CD14-positive monocyte (primary cell): ENCODE measurements at regions not wholly inside any gene's neighbourhood (a gene's known extent, or its start where the extent isn't known, plus 50 kb on each side); places are given as distances from the start of the nearest gene placed in this dataset.

Experiments used
- DNase-seq, 3 donors: peaks; one replicate each; pipeline ENCODE4 v3.0.0-alpha.2; 2011 to 2022
- H2AFZ ChIP-seq: 2 replicates; pipeline ENCODE4 v1.6.0; 2012; ENCODE audit warnings: mild to moderate bottlenecking, low read depth, low read length, inconsistent platforms; ENCODE audit not compliant: insufficient read depth, poor library complexity, severe bottlenecking
- H3K27ac ChIP-seq, 2 donors: 1 replicate in 1 of 2; 2 replicates in 1 of 2; pipeline ENCODE4 v1.5.1; 2012 to 2013; ENCODE audit warnings: low read length in 2 of 2, control low read depth in 1 of 2, inconsistent platforms in 1 of 2, low read depth in 1 of 2, mild to moderate bottlenecking in 1 of 2
- H3K27me3 ChIP-seq, 2 donors: one replicate each; pipeline versions ENCODE4 v1.6.0 to v1.6.1; 2011 to 2013; ENCODE audit warnings: low read length in 2 of 2; ENCODE audit not compliant: control insufficient read depth in 2 of 2, insufficient read depth in 2 of 2
- H3K36me3 ChIP-seq, 2 donors: replicated peaks in 1 of 2; 1 replicate in 1 of 2; 2 replicates in 1 of 2; pipeline versions ENCODE4 v1.5.1 to v1.6.1; 2012 to 2013; ENCODE audit warnings: low read length in 2 of 2, control low read depth in 1 of 2, inconsistent platforms in 1 of 2, mild to moderate bottlenecking in 1 of 2; ENCODE audit not compliant: insufficient read depth in 2 of 2, control insufficient read depth in 1 of 2
- H3K4me1 ChIP-seq, 2 donors: 1 replicate in 1 of 2; 2 replicates in 1 of 2; pipeline versions ENCODE4 v1.5.1 to v1.6.1; 2012 to 2013; ENCODE audit warnings: low read length in 2 of 2, control low read depth in 1 of 2, inconsistent platforms in 1 of 2, mild to moderate bottlenecking in 1 of 2, moderate library complexity in 1 of 2; ENCODE audit not compliant: insufficient read depth in 2 of 2, control insufficient read depth in 1 of 2
- H3K4me2 ChIP-seq: replicated peaks from 2 replicates; pipeline ENCODE3; 2012; ENCODE audit warnings: low read length, moderate library complexity, mild to moderate bottlenecking; ENCODE audit not compliant: poor library complexity, severe bottlenecking; ENCODE audit errors: extremely low read depth
- H3K4me3 ChIP-seq, 3 experiments: fragments of 200-600 bp in 1 of 3; sonication (generic) in 1 of 3; replicated peaks in 1 of 3; 1 replicate in 2 of 3; 2 replicates in 1 of 3; pipeline ENCODE4 v1.5.1; 2011 to 2013; ENCODE audit warnings: low read length in 3 of 3, mild to moderate bottlenecking in 3 of 3, control low read depth in 2 of 3, low read depth in 2 of 3, inconsistent platforms in 1 of 3, moderate library complexity in 1 of 3
- H3K79me2 ChIP-seq: 2 replicates; pipeline ENCODE4 v1.6.0; 2012; ENCODE audit warnings: mild to moderate bottlenecking, control low read depth, inconsistent platforms, low read length, moderate library complexity; ENCODE audit not compliant: insufficient read depth
- H3K9ac ChIP-seq: 2 replicates; pipeline ENCODE4 v1.6.0; 2017; ENCODE audit warnings: low read length, mild to moderate bottlenecking; ENCODE audit not compliant: insufficient read depth, poor library complexity, severe bottlenecking
- H3K9me3 ChIP-seq, 2 donors: replicated peaks in 1 of 2; 1 replicate in 1 of 2; 2 replicates in 1 of 2; pipeline versions ENCODE4 v1.5.1 to v1.6.1; 2012 to 2013; ENCODE audit warnings: low read length in 2 of 2, control low read depth in 1 of 2; ENCODE audit not compliant: control insufficient read depth in 1 of 2, insufficient read depth in 1 of 2
- H4K20me1 ChIP-seq: 2 replicates; pipeline ENCODE4 v1.6.0; 2012; ENCODE audit warnings: mild to moderate bottlenecking, low read length, control low read depth, moderate library complexity; ENCODE audit not compliant: insufficient read depth
- H3K27ac Mint-ChIP-seq, 7 donors: one replicate each; pipeline ENCODE4 v1.8.0; 2020; ENCODE audit warnings: mild to moderate bottlenecking in 7 of 7, mixed read lengths in 7 of 7, moderate library complexity in 6 of 7, inconsistent platforms in 2 of 7
- H3K27me3 Mint-ChIP-seq, 3 donors: one replicate each; pipeline ENCODE4 v1.8.0; 2021 to 2022; ENCODE audit warnings: low read depth in 3 of 3, mild to moderate bottlenecking in 3 of 3, mixed read lengths in 3 of 3, moderate library complexity in 3 of 3, inconsistent platforms in 1 of 3
- H3K36me3 Mint-ChIP-seq, 2 donors: one replicate each; pipeline ENCODE4 v1.8.0; 2020; ENCODE audit warnings: mixed read lengths in 2 of 2, inconsistent platforms in 1 of 2, mild to moderate bottlenecking in 1 of 2
- H3K4me1 Mint-ChIP-seq: one replicate; pipeline ENCODE4 v1.8.0; 2020; ENCODE audit warnings: mild to moderate bottlenecking, mixed read lengths
- H3K4me3 Mint-ChIP-seq, 2 donors: one replicate each; pipeline ENCODE4 v1.8.0; 2020; ENCODE audit warnings: mild to moderate bottlenecking in 2 of 2, mixed read lengths in 2 of 2, moderate library complexity in 1 of 2
- H3K9me3 Mint-ChIP-seq, 7 donors: one replicate each; pipeline ENCODE4 v1.8.0; 2020 to 2022; ENCODE audit warnings: mixed read lengths in 7 of 7, mild to moderate bottlenecking in 6 of 7, moderate library complexity in 6 of 7, inconsistent platforms in 2 of 7
- WGBS: methylation state at CpG from one replicate; pipeline ENCODE4 v1.1.5; 2013; ENCODE audit warnings: missing lambda C conversion rate; ENCODE audit not compliant: insufficient coverage; 5-methylcytosine and 5-hydroxymethylcytosine counted together
- intact Hi-C, 2 donors: fragments of 100-400 bp; cut with micrococcal nuclease; formaldehyde crosslinking; loops; one replicate each; pipeline versions ENCODE4 v1.15.0 to v1.15.1; 2023
- TF ChIP-seq, protein P1 (sequence below): fragments of 200-600 bp; IDR thresholded peaks from one replicate; pipeline ENCODE4 v1.8.0; 2022; ENCODE audit warnings: antibody characterized with exemption, mild to moderate bottlenecking

DNA sequence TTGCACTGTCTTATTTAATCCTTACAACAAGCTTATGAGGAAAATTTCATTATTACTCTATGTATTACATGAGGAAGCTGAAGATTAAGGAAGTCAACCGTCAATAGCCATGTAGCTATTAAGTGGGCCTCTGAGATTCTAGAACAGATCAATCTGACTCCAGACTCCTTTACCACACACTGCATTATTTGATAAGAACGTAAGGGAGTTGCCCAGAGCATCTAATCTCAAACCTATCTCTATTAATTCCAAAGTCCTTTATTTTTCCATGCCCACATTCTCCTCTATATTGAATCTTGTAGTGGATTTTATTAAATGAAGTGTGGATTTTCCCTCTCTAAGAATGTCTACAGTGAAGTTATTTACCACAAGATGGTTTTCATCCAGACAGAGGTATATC, 118.2 kb upstream of the MTAP start:
- H2AFZ ChIP-seq: no peak overlapping the region
- TF ChIP-seq, protein P1, sequence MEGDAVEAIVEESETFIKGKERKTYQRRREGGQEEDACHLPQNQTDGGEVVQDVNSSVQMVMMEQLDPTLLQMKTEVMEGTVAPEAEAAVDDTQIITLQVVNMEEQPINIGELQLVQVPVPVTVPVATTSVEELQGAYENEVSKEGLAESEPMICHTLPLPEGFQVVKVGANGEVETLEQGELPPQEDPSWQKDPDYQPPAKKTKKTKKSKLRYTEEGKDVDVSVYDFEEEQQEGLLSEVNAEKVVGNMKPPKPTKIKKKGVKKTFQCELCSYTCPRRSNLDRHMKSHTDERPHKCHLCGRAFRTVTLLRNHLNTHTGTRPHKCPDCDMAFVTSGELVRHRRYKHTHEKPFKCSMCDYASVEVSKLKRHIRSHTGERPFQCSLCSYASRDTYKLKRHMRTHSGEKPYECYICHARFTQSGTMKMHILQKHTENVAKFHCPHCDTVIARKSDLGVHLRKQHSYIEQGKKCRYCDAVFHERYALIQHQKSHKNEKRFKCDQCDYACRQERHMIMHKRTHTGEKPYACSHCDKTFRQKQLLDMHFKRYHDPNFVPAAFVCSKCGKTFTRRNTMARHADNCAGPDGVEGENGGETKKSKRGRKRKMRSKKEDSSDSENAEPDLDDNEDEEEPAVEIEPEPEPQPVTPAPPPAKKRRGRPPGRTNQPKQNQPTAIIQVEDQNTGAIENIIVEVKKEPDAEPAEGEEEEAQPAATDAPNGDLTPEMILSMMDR: no peak
- no peak overlapping the region for H3K9ac ChIP-seq
- no peaks in the 10 kb centered on the region for H3K4me1 Mint-ChIP-seq
- no peaks in the 10 kb centered on the region for H3K4me1 ChIP-seq
- H3K4me2 ChIP-seq: no peak overlapping the region
- no CpG with 5 or more reads among the region's 2 CpGs for WGBS
- H4K20me1 ChIP-seq: no peaks in the 10 kb centered on the region
- intact Hi-C loops: no loop called here
- H3K27me3 ChIP-seq: peaks cover 0 to 7% of the 10 kb centered on the region in 2 donors
- no peaks in the 10 kb centered on the region for H3K36me3 Mint-ChIP-seq
- no peaks in the 10 kb centered on the region for H3K9me3 ChIP-seq
- H3K4me3 ChIP-seq: no peak overlapping the region
- H3K27ac Mint-ChIP-seq: no peak overlapping the region
- no peaks in the 10 kb centered on the region for H3K79me2 ChIP-seq
- H3K36me3 ChIP-seq: no peaks in the 10 kb centered on the region
- DNase-seq: no peak
- H3K4me3 Mint-ChIP-seq: no peak overlapping the region
- no peak overlapping the region for H3K27ac ChIP-seq
- peaks cover 0 to 3% (median 2%) of the 10 kb centered on the region in 3 donors for H3K27me3 Mint-ChIP-seq
- no peaks in the 10 kb centered on the region for H3K9me3 Mint-ChIP-seq

- peaks cover 0 to 3% (median 2%) of the 10 kb centered on the region in 3 donors for H3K27me3 Mint-ChIP-seq
Measured at GRCh38 chr9:21684831-21685362, 117.5 kb upstream of the MTAP start.

More at GRCh38 chr9:21684831-21685362, 117.5 kb upstream of the MTAP start:
- Mint-ChIP-seq H3K9me3 (no peaks in the 10 kb centered on the region), H3K4me1 (no peaks in the 10 kb centered on the region), H3K27ac (no peak overlapping the region), H3K4me3 (no peak overlapping the region), H3K36me3 (no peaks in the 10 kb centered on the region)
- no peaks in the 10 kb centered on the region for H3K79me2 ChIP-seq
- no peak overlapping the region for H3K27ac ChIP-seq
- WGBS: 100% methylated on average over 1 of the region's 2 CpGs
- no peaks in the 10 kb centered on the region for H3K9me3 ChIP-seq
- H3K4me1 ChIP-seq: no peaks in the 10 kb centered on the region
- no peak overlapping the region for H3K4me2 ChIP-seq
- H3K4me3 ChIP-seq: no peak overlapping the region
- DNase-seq: peak in 1 of 3 donors; percentile 18
- no peaks in the 10 kb centered on the region for H3K36me3 ChIP-seq
- intact Hi-C loops: no loop called here
- TF ChIP-seq, protein P1: no peak
- H3K27me3 ChIP-seq: peaks cover 0 to 5% of the 10 kb centered on the region in 2 donors
- no peak overlapping the region for H2AFZ ChIP-seq
- H3K9ac ChIP-seq: no peak overlapping the region
- no peaks in the 10 kb centered on the region for H4K20me1 ChIP-seq
